Skin epidermis (tissue), 12 donors: ENCODE measurements at regions not wholly inside any gene's neighbourhood (a gene's known extent, or its start where the extent isn't known, plus 50 kb on each side); places are given as distances from the start of the nearest gene placed in this dataset.

Experiments
- H3K27ac ChIP-seq, 21 experiments: fragments of 200-600 bp; sonication (generic) in 11 of 21; one replicate each; pipeline ENCODE4 v1.5.0; 2020; ENCODE audit warnings: mild to moderate bottlenecking in 3 of 21, inconsistent platforms in 2 of 21, moderate library complexity in 2 of 21
- H3K4me3 ChIP-seq, 7 experiments: fragments of 200-600 bp; sonication (generic) in 2 of 7; one replicate each; pipeline ENCODE4 v1.5.0; 2020; ENCODE audit warnings: inconsistent platforms in 2 of 7, mild to moderate bottlenecking in 2 of 7, moderate library complexity in 1 of 7

GRCh38 chr14:103283916-103284315, 50.1 kb upstream of the EIF5 start:
- no peak overlapping the region for H3K4me3 ChIP-seq
- no peak overlapping the region for H3K27ac ChIP-seq
